ENCODE measurements at regions not wholly inside any gene's neighbourhood (a gene's known extent, or its start where the extent isn't known, plus 50 kb on each side); places are given as distances from the start of the nearest gene placed in this dataset.
"Not testable (repeated sequence)": the region's sequence is repeated elsewhere in the genome, so short reads cannot be mapped to it uniquely, and the experiment has no call there.

GRCh38 chr7:108673699-108674098, 104.0 kb downstream of the DNAJB9 start:
- not testable (repeated sequence) for TF ChIP-seq EZH2 (IDR thresholded peaks at IDR 0.05; ENCODE audit: insufficient read depth, poor library complexity, severe bottlenecking); EZH2phosphoT487 (IDR thresholded peaks at IDR 0.05; ENCODE audit: insufficient read depth, low read depth)
